ENCODE measurements at regions not wholly inside any gene's neighbourhood (a gene's known extent, or its start where the extent isn't known, plus 50 kb on each side); places are given as distances from the start of the nearest gene placed in this dataset.
"Not testable (repeated sequence)": the region's sequence is repeated elsewhere in the genome, so short reads cannot be mapped to it uniquely, and the experiment has no call there.

DNA sequence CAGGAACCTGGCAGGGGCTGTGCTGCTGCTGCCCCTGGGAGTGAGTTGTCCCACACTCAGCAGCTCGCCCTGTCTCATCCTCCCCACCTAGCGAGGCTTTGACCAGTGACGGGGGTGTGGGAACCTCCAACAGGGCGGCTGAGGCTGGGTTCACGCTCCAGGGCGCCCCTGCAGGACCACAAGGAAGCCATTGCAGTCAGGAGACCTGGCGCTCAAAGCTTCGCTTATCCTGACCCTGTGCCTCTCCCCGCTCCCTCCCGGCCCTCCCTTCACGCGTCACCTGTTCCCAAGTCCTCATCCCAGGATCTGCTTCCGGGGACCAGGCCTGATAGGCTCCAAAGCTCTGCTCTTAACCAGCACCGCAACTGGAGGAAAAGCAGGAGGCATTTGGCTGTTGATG, 272.0 kb upstream of the SFSWAP start:
- DNase-seq (ENCODE audit: low read depth), result no peak

DNA sequence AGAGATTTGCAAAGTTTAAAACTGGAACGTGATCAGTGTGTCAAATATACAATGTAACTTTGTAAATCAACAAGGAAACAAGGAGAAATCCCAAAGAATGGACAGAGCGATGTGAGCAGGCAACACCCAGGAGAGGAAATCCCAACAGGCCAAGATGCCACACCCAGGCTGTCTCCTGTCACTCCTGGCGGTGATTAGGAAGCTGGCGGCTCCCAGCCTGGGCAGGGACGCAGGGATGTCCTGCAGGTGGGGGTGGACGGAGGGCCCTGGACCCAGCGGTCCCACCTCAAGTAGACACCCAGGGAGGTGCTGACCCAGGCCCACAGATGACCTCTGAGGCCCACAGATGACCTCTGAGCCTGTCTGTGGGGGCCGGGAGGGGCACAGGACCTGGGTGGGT, 271.1 kb upstream of the SFSWAP start:
- not testable (repeated sequence) for DNase-seq (ENCODE audit: low read depth)

DNA sequence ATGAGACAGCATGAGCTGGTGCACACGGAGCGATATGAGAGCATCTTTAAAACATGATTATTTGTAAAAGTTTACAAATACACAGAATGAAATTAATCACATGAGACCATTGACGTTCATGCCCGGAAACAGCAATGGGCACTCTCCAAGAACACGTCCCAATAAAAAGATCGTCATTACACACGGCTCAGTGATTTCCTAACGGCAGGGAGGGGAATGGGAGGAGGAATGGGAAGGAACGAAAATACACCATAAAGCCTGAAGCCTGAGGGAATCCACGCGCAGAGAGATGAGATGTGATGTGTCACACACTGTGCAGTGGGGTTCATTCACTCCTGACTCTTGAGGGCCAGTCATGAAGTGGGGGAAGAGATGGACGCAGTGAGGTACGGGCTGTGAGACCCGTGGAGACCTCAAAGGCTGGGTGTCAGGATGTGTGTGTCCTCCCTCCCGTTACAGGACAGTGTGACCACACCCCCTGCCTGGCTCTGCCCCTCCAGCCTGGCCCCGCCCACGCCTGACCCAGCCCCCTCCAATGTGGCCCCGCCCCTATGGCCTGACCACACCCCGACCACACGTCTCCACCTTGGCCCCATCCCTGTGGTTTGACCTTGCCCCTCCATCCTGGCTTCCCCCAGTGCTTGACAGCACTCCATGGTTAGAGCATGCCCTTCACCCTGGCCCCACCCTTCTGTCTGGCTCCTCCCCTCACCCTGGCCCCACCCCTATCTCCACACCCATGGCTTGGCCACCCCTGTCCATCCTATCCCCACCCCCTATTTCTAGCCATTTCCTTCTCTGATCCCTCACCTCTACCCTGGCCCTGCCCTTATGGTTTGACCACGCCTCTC, 270.5 kb upstream of the SFSWAP start:
- DNase-seq (ENCODE audit: low read depth), result not testable (repeated sequence)

DNA sequence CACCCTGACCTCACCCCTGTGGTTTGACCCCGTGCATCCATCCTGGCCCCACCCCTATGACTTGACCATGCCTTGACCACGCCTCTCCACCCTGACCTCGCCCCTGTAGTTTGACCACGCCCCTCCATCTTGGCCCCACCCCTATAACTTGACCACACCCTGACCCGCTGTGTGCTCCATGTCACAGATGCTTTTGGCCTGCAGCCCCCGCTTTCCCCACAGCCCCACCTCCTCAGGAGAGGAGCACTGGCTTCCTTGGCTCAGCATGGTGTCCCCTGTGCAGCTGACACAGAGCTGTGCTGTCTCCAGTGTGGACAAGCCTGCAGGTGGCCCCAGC, 269.9 kb upstream of the SFSWAP start:
- no peak for DNase-seq (ENCODE audit: low read depth)

DNA sequence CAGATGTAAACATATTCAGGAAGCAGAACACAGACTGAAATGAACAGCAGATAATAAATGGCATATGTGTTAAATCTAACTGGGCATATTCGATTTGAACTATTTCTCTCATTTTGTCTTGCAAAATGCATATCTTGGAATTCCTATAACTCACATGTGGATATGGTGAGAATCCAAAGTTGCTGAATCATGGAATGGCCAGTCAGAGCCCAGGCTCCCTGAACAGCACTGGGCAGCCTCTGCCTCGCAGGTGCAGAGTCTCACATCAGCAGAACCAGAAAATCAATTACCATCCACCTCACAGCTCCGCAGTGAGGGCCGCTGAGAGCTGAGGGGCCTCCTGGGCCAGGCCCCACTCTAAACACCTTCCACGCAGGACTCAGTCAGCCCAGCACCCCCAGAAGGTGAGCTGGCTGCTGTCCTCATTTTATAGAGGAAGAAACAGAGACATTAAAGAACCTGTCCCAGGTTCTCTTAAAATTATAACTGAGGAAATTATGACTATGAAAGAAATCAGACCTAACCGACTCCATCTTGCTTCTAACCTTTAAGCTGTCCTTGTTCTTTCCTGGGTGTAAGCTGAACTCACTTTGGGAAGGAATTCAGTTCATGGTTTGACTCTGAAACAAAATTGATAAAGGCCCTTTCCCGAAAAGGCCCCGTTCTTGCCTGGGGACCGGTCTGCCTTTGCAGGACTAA, 269.1 kb upstream of the SFSWAP start:
- no peak for DNase-seq (ENCODE audit: low read depth)

DNA sequence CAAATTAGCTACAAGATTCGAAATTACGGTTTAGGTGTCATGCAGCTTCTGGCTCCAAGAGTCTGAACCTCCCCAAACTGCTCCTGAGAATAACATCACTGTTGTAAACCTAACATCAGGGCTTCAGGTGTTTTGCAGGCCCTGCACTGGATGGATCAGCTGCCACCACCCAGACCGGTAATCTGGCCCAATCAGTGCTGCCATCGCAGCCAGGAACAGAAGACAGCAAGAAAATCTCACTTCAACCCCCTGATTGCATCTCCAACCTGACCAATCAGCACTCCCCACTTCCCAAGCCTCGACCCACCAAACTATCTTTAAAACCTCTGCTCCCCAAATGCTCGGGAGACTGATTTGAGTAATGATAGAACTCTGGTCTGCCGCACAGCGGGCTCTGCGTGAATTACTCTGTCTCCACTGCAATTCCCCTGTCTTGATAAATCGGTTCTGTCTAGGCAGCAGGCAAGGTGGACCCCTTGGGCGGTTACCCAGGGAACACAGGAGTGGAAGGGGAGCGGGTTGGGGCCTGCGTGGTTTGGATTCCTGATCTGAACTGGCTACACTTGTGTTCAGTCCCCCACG, 268.5 kb upstream of the SFSWAP start:
- no peak for DNase-seq (ENCODE audit: low read depth)

DNA sequence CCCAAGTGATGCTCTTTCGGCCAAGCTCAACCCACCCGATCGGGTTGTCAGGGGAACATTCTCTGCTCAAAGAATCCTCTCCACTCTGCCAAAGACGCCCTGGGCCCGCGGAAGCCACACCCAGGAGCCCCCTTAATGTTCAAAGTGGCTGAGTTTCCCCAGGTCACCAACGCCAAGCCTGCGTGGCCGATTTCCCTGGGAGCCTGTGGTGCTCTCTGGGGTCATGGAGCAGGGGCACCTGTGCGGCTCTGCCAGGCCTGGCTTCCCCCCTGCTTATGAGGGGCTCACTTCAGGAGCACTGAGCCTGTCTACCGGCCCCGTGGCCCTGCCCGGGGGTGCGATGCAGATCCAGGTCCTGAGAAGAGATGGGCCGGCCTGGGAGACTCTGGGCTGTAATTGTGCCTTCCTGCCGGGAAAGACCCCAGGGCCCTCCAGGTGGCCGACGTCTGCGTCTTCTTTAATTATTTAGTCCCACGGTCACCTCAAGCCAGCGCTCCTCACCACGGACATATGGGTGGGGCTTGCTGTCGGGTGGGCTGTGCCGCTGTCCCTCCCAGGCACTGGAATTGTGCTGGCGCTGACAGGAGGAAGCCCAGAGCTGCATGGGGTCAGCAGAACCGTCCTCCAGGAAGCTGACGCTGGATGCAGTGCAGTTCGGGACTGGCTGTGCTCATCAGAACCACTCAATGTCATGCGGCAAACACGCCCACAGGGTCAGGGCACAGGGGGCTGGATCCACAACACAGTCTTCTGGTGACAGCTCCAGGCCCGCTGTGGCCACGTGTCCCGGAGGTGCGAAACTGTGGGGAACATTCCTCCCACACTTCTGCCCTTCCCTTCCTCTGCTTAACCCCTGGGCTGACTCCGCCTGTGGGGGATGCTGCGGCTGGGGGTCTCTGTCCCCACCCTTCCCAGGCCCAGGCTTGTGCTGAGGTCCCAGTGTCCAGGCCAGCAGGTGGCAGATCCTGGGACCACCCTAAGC, 267.6 kb upstream of the SFSWAP start:
- DNase-seq (ENCODE audit: low read depth), result no peak

DNA sequence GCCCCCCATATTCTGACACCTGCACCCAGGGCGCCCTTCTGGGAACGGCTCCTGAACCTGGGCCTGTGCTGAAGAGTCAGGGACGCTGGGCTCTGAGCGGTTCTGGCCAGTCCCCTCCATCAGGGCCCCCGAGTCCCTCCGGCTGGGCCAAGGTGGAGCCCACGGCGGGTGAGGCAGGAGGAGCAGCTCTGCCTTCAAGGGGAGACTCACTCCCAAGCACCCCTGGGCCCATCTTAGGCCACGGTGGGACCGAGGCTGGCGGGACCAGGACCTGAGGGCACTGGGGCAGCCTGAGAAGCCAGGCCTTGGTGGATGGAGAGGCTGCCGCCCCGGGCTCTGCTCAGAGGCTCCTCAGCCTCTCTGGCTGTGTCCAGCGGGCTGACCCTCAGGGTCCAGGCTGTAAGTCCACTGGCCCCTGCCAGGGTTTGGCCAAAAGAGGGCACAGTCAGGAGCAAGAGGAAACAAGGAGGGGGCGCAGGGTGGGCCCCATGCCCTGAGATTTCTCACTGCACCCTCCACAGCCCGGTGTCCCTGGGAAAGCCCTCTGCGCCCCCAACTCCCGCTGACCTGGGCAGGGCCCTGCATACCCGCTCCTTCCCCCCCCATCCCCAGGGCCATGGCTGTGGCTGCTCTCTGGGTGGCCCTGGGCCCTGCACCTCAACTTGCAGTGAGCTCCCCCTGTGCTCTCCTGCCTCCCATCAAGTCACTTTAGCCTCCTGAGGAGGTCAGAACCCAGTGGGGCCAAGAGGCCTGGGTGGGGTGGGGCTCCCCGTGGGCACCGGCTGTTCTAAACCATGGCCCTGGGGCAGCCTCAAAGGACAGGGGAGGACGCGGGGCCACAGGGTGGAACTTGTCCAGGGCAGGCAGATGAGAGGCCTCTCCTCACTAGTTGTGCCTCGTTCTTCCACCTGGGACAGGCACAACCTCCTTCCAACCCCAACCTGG, 266.4 kb upstream of the SFSWAP start:
- no peak for DNase-seq (ENCODE audit: low read depth)

DNA sequence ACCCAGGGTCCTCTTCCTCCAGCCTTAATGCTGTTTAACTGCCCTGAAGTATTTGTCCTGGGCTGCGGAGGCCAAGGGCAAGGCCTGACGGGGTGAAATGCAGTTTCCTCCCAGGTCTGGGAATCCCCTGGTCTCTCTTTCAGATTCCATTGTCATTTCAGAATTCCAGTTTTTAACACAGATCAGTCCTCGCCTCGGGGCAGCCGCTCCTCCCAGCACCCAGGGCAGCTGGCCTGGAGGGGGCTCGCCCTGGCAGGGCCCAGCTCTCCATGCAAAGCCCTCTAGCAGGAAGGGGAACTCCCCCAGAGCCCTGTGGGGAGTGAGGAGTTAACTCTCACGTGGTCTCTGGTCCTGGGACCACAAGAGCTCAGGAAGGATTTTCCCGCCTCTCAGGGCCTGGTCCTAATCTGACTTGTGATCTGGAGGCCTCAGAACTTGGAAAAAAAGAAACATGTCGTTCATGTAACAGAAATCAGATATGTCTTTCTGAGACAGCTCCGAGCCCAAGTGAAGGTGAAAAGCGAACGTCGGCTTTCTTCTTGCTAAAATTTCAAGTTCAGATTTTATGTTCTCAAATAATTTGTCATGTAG, 265.6 kb upstream of the SFSWAP start:
- DNase-seq (ENCODE audit: low read depth), result no peak

DNA sequence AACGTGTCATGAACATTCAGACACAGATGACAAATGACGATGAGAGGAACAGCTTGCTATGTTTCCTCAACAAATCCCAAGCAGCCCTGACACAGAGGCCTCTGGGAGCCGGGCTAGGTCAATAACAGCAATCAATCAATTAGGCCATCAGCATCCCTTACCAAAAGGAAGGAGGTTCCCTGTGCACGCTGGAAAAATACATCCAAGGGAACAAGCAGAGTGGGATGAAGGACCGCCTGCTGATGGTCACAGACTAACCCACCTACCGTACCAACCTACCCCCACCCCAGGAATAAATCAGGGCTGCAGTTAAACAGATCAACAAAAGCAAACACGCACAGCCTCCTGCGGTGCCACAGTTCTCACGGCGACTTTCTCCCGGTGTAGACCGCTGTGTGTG, 265.1 kb upstream of the SFSWAP start:
- DNase-seq (ENCODE audit: low read depth), result no peak

DNA sequence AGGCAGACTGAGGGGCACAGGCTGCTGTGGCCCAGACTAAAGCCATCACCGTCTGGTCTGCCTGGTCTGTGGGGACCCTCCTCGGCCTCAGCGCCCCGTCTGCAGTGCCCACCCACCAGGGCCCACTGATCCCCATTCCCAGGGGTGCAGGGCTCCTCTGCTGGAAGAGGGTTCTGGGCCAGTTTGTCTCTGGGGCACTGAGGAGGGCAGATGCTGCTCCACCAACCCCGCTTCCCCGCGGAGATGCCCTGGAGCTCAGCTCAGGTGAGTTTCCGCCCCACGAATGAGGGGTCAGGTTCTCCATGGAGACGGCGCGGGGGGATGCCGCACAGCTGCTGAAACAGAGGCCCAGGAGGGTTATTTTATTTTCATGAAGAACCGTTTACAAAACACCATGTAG, 263.3 kb upstream of the SFSWAP start:
- DNase-seq (ENCODE audit: low read depth), result not testable (repeated sequence)

DNA sequence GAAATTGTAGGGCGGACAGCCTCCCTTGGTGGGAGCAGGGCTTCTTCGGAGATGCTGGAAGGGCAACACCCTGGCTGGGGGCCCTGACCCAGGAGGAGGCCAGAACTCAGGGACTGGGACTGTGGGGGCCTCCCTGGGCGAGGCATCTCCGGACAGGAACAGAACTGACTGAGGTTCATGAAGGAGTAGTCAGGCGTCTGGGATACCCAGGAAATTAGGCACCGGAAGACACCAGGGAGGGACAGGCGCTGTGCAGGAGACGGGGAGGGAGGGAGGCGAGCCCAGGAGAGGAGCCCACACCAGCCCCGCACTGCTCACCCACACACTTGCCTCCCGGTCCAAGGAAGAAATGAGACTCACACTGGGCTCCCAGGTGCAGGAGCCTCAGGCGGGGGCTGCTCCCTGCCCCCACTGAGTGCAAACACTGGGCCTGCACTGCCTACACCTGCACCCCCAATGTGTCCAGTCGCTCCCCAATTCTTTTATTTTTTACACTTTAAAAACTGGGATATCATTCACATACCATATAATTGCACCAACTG, 262.6 kb upstream of the SFSWAP start:
- DNase-seq (ENCODE audit: low read depth), result no peak

DNA sequence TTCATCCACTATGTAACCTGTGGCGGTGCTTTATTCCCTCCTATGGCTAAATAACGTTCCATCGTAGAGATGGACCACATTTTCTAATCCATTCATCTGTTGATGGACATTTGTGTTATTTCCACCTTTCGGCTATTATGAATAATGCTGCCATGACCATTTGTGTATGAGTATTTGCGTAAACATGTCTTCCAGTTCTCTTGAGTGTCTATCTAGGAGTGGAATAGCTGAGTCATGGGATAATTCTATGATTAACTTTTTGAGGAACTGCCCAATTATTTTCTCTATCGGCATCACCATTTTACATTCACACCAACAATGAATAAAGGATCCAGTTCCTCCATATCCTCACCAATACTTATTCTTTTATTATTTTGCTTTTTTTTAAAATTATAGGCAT, 261.9 kb upstream of the SFSWAP start:
- no peak for DNase-seq (ENCODE audit: low read depth)

DNA sequence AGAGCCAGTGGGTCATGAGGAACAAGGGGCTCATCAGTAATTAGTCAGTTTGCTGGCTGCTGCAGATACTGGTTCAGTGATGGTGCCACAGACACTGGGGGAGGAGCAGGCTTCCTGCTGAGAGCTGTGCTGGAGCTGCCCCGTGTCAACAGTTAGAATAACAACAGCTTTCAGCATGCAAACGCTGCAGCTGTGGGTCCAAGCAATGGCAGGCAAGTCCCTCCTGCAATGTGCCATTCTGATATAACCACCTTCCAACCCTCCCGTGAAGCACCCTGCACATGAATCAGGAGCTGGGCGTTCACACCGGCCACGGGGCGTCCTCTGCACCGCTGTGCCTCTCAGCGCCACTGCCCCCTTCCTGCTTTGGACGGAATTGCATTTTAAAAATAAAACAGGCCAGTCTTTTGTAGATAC, 258.4 kb upstream of the SFSWAP start:
- no peak for DNase-seq (ENCODE audit: low read depth)

DNA sequence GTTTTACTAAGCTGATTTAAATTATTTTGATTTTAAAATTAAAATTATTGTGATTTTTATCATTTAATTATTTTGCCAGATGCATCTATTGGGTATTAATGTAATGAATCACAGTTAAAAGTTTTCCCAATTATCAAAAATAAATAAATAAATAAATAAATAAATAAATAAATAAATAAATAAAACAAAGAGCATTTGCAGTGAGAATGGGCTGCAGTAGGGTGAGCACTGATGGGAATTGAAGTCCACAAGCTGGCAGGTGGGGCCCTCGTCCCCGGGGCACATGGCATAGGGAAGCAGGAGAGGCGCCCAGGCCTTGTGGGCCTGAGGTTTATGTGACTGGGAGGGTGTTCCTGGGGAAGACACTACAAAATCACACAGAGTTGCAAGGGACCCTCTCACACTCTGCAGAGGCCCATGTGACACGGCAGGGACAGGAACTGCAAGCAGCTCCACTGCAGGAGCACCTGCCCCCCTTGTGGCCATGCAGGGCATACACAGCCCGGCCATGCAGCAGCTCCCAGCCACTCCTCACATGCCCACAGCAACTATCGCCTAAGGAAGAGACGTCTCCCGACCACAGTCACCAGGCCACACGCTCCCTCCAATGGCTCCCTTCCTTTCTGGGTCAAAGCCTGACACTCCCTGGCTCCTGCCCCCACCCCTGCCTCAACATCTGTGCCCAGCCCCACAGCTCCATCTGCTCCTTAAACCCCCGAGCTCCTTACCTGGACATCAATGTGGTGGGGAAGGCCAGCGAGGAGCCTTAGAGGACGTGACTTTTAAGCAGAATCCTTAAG, 256.3 kb upstream of the SFSWAP start:
- no peak for DNase-seq (ENCODE audit: low read depth)

DNA sequence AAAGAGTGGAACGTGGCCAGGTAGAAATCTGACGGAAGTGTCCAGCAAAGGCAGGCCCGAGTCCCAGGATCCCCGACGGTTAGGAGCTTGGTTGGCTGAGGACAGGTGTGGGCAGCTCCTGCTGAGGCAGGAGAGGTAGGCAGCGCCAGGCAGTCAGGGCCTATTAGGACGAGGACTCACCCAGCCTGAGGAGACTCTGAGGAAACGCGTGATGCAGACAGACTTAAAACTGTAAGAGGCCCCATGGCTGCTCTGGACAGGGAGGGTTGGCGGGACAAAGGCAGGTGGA, 255.7 kb upstream of the SFSWAP start:
- no peak for DNase-seq (ENCODE audit: low read depth)

DNA sequence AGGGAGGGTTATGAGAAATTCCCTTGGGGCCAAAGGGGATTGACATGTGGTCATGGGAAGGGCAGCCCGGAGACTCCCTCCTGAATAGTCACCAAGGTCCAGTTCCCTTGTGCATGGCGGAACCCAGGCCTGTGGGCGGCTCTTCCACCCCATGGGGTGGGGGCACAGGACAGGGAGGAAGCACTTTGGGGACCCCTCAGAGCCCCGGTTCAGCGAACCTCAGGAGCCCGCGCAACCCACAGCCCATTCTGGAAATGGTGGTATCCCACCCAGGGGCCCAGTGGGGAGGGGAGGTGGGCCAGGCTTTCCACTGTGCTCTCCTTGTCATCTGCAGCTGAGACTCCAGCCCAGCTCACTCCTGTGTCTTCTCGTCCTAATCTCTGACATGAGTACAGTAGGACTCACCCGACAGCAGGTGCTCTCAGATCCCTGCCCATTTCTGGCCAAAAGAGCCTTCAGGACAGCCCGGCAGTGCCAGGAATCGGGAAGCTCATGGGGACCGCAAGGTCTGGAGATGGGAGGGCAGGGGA, 255.2 kb upstream of the SFSWAP start:
- DNase-seq (ENCODE audit: low read depth), result no peak

DNA sequence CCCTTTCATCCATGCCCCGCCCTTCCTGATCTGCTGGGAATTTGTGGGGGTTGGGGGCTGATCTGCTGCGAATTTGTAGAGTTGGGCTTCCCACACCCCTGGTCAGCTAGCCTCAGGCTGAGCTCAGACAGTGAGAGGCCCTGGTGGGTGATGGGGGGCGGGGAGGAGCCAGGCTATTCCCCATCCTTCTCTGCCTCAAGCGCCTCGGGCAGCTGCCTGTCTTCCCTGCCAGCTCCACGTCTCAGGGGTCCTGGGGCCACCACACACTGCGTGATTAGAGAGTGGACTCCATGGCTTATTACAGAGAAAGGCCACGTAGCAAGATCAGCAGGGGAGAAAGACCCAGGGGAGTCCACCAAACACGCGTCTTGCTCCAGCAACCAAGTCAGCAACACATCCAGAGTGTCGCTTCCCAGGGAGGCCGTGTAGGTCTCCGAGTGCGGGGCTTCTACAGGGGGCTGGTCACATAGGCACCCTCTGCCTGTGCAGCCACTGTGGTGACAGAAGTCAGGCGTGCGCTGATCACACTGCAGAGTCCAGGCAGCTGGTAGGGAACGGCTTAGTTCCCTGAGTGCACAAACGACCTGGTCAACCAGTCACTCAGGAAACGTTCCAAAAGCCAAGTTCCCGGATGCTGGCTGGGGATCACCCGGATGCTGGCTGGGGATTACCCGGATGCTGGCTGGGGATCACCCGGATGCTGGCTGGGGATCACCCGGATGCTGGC, 254.4 kb upstream of the SFSWAP start:
- no peak for DNase-seq (ENCODE audit: low read depth)

DNA sequence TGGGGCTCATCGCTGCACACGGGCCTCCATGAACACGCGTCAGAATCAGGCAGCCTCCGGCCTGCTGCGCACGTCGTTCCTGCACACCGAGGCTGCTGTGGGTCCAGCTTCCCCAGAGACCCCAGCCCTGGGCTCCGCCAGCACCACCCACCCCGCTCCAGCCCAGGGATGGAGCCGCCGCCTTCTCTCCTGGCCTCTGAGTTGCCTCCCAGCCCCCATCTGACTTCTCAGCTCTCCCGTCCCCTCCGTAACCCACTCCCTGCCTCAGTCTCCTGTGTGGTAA, 253.9 kb upstream of the SFSWAP start:
- no peak for DNase-seq (ENCODE audit: low read depth)

Data from stimulated activated CD8-positive, alpha-beta memory T cell treated with anti-CD3 and anti-CD28 coated beads, Interleukin-15, amount 100 ng/mL, for 24 hours (primary cell).